ENCODE measurements at regions not wholly inside any gene's neighbourhood (a gene's known extent, or its start where the extent isn't known, plus 50 kb on each side); places are given as distances from the start of the nearest gene placed in this dataset.

DNA sequence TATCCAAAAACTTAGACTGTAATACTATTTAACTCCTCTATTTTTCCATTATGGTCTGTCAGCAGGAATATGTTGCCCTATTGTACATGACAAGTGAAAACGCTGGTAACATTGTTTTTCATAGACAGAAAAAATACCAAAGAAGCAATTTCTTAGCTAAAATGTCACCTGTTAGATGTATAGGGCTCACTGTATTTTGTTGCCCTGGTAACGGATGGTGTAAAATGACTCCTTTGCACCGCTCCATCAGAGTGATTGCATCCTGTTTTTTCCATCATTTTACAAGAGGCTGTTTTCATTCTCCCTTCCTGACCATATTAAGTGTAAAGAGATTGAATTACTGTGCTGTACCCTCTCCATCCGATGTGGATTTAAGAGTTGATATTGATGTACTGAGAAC, 460.1 kb upstream of the TLE4 start:
- TF ChIP-seq, protein P1, sequence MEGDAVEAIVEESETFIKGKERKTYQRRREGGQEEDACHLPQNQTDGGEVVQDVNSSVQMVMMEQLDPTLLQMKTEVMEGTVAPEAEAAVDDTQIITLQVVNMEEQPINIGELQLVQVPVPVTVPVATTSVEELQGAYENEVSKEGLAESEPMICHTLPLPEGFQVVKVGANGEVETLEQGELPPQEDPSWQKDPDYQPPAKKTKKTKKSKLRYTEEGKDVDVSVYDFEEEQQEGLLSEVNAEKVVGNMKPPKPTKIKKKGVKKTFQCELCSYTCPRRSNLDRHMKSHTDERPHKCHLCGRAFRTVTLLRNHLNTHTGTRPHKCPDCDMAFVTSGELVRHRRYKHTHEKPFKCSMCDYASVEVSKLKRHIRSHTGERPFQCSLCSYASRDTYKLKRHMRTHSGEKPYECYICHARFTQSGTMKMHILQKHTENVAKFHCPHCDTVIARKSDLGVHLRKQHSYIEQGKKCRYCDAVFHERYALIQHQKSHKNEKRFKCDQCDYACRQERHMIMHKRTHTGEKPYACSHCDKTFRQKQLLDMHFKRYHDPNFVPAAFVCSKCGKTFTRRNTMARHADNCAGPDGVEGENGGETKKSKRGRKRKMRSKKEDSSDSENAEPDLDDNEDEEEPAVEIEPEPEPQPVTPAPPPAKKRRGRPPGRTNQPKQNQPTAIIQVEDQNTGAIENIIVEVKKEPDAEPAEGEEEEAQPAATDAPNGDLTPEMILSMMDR (IDR thresholded peaks at IDR 0.05): no peak
- TF ChIP-seq POLR2A (IDR thresholded peaks at IDR 0.05) (no peak), EP300 (IDR thresholded peaks at IDR 0.05) (no peak)

Measured in ovary (tissue), 3 donors.